GM12891 (cell line): ENCODE measurements at regions not wholly inside any gene's neighbourhood (a gene's known extent, or its start where the extent isn't known, plus 50 kb on each side); places are given as distances from the start of the nearest gene placed in this dataset.

Source experiments
- DNase-seq: peaks from one replicate; pipeline ENCODE4 v3.0.0; 2011; ENCODE audit warnings: low spot score; ENCODE audit not compliant: insufficient read length
- FAIRE-seq: peaks from 2 replicates; lab custom pipeline; 2011; peaks lifted over from hg19 to GRCh38; lab: Jason Lieb, UNC
- PAX5 ChIP-seq: IDR thresholded peaks from 2 replicates; pipeline ENCODE4 v1.6.1; 2011; ENCODE audit warnings: low read length, moderate library complexity, mild to moderate bottlenecking; ENCODE audit not compliant: insufficient read depth, severe bottlenecking
- POLR2A ChIP-seq: IDR thresholded peaks from 2 replicates; pipeline ENCODE4 v1.6.1; 2011; ENCODE audit warnings: low read depth, low read length, control low read depth
- POLR2AphosphoS5 ChIP-seq: IDR thresholded peaks from 2 replicates; pipeline ENCODE4 v1.6.1; 2011; ENCODE audit warnings: low read depth, low read length, control low read depth
- POU2F2 ChIP-seq: IDR thresholded peaks from 2 replicates; pipeline ENCODE4 v1.6.1; 2011; ENCODE audit warnings: low read depth, mild to moderate bottlenecking, control low read depth, low read length, moderate library complexity
- SPI1 ChIP-seq: IDR thresholded peaks from 2 replicates; pipeline ENCODE4 v1.6.1; 2011; ENCODE audit warnings: low read depth, low read length, control low read depth
- TAF1 ChIP-seq: IDR thresholded peaks from 2 replicates; pipeline ENCODE4 v1.6.1; 2011; ENCODE audit warnings: low read depth, low read length, control low read depth

- FAIRE-seq: no peak
- TF ChIP-seq POLR2AphosphoS5 (no peak), PAX5 (no peak), POU2F2 (no peak), POLR2A (no peak), TAF1 (no peak), SPI1 (no peak)
- DNase-seq: no peak
These were observed 133.7 kb downstream of the SLC28A3 start for GRCh38 chr9:84206801-84207370.

GRCh38 chr9:84207491-84207951, 133.0 kb downstream of the SLC28A3 start:
- DNase-seq: no peak

GRCh38 chr9:84212246-84212645, 128.3 kb downstream of the SLC28A3 start:
- TF ChIP-seq POLR2A (no peak), TAF1 (no peak), PAX5 (no peak), POU2F2 (no peak), POLR2AphosphoS5 (no peak), SPI1 (no peak)
- DNase-seq (no peak), FAIRE-seq (no peak)

More at GRCh38 chr9:84207491-84207951, 133.0 kb downstream of the SLC28A3 start:
- peak; percentile 35 for FAIRE-seq
- TF ChIP-seq SPI1: no peak
- no peak for TF ChIP-seq POLR2AphosphoS5
- TF ChIP-seq POLR2A: no peak
- no peak for TF ChIP-seq PAX5
- TF ChIP-seq POU2F2: no peak
- no peak for TF ChIP-seq TAF1

- DNase-seq (no peak), FAIRE-seq (no peak)
- TF ChIP-seq POLR2AphosphoS5 (no peak), POLR2A (no peak), SPI1 (no peak), PAX5 (no peak), TAF1 (no peak), POU2F2 (no peak)
These were observed 127.6 kb downstream of the SLC28A3 start for GRCh38 chr9:84212982-84213381.

- no peak for FAIRE-seq
- TF ChIP-seq POLR2A (no peak), POLR2AphosphoS5 (no peak), SPI1 (no peak), TAF1 (no peak), POU2F2 (no peak), PAX5 (no peak)
- DNase-seq: no peak
These were observed 124.4 kb downstream of the SLC28A3 start for GRCh38 chr9:84216151-84216550.

GRCh38 chr9:84218322-84218721, 122.2 kb downstream of the SLC28A3 start:
- TF ChIP-seq POLR2A: no peak
- TF ChIP-seq PAX5: no peak
- TF ChIP-seq TAF1: no peak
- TF ChIP-seq SPI1: no peak
- DNase-seq (no peak), FAIRE-seq (no peak)

GRCh38 chr9:84224246-84224645, 116.3 kb downstream of the SLC28A3 start:
- no peak for TF ChIP-seq POU2F2
- TF ChIP-seq SPI1: peak; percentile 12; the same call in 1 of the 2 replicates
- no peak for FAIRE-seq
- no peak for DNase-seq
